ENCODE measurements at regions not wholly inside any gene's neighbourhood (a gene's known extent, or its start where the extent isn't known, plus 50 kb on each side); places are given as distances from the start of the nearest gene placed in this dataset.
"Not testable (repeated sequence)": the region's sequence is repeated elsewhere in the genome, so short reads cannot be mapped to it uniquely, and the experiment has no call there.

GRCh38 chr2:236483102-236483501, 86.5 kb upstream of the ACKR3 start:
- intact Hi-C loops (cut with DNase I): no loop called here
- H3K9ac ChIP-seq (ENCODE audit: low read length in 3 of 3): no peak overlapping the region
- no peak for DNase-seq
- no peak for TF ChIP-seq CTCF (IDR thresholded peaks at IDR 0.05; ENCODE audit: borderline replicate concordance, extremely low read depth, insufficient read depth)
- H3K27me3 ChIP-seq (ENCODE audit: control insufficient read depth, insufficient read depth, low read length): no peaks in the 10 kb centered on the region
- no peaks in the 10 kb centered on the region for H3K36me3 ChIP-seq (ENCODE audit: control insufficient read depth in 2 of 3, insufficient read depth in 3 of 3, low read length in 3 of 3)
- H3K4me1 ChIP-seq (ENCODE audit: control insufficient read depth in 2 of 3, insufficient read depth in 2 of 3, low read depth in 1 of 3, low read length in 3 of 3): no peaks in the 10 kb centered on the region
- peaks cover 0 to 16% (median 0%) of the 10 kb centered on the region in 3 donors for H3K9me3 ChIP-seq (ENCODE audit: control insufficient read depth in 2 of 3, insufficient read depth in 1 of 3, low read length in 3 of 3)
- no peak overlapping the region for H3K27ac ChIP-seq (ENCODE audit: low read depth in 2 of 2, low read length in 2 of 2)
- FAIRE-seq: no peak
- H3K4me3 ChIP-seq (ENCODE audit: low read length in 3 of 3): no peak overlapping the region

GRCh38 chr2:236485519-236485918, 84.1 kb upstream of the ACKR3 start:
- H3K4me3 ChIP-seq (ENCODE audit: low read length in 3 of 3): no peak overlapping the region
- H3K9me3 ChIP-seq (ENCODE audit: control insufficient read depth in 2 of 3, insufficient read depth in 1 of 3, low read length in 3 of 3): peaks cover 0 to 5% (median 0%) of the 10 kb centered on the region in 3 donors
- no peak for DNase-seq
- no peaks in the 10 kb centered on the region for H3K36me3 ChIP-seq (ENCODE audit: control insufficient read depth in 2 of 3, insufficient read depth in 3 of 3, low read length in 3 of 3)
- no peak overlapping the region for H3K27ac ChIP-seq (ENCODE audit: low read depth in 2 of 2, low read length in 2 of 2)
- no peak for TF ChIP-seq CTCF (IDR thresholded peaks at IDR 0.05; ENCODE audit: borderline replicate concordance, extremely low read depth, insufficient read depth)
- no peaks in the 10 kb centered on the region for H3K4me1 ChIP-seq (ENCODE audit: control insufficient read depth in 2 of 3, insufficient read depth in 2 of 3, low read depth in 1 of 3, low read length in 3 of 3)
- FAIRE-seq: no peak
- no peaks in the 10 kb centered on the region for H3K27me3 ChIP-seq (ENCODE audit: control insufficient read depth, insufficient read depth, low read length)
- no peak overlapping the region for H3K9ac ChIP-seq (ENCODE audit: low read length in 3 of 3)
- intact Hi-C loops (cut with DNase I): no loop called here

- H3K9ac ChIP-seq (ENCODE audit: low read length in 3 of 3); H3K27me3 ChIP-seq (ENCODE audit: control insufficient read depth, insufficient read depth, low read length); DNase-seq; H3K27ac ChIP-seq (ENCODE audit: low read depth in 2 of 2, low read length in 2 of 2); FAIRE-seq; H3K9me3 ChIP-seq (ENCODE audit: control insufficient read depth in 2 of 3, insufficient read depth in 1 of 3, low read length in 3 of 3); H3K4me3 ChIP-seq (ENCODE audit: low read length in 3 of 3); intact Hi-C loops (cut with DNase I); H3K36me3 ChIP-seq (ENCODE audit: control insufficient read depth in 2 of 3, insufficient read depth in 3 of 3, low read length in 3 of 3); H3K4me1 ChIP-seq (ENCODE audit: control insufficient read depth in 2 of 3, insufficient read depth in 2 of 3, low read depth in 1 of 3, low read length in 3 of 3): not testable (repeated sequence)
Observed at GRCh38 chr2:236489083-236489482, 80.5 kb upstream of the ACKR3 start.

- no peak overlapping the region for H3K4me3 ChIP-seq (ENCODE audit: low read length in 3 of 3)
- TF ChIP-seq CTCF (IDR thresholded peaks at IDR 0.05; ENCODE audit: borderline replicate concordance, extremely low read depth, insufficient read depth): no peak
- H3K4me1 ChIP-seq (ENCODE audit: control insufficient read depth in 2 of 3, insufficient read depth in 2 of 3, low read depth in 1 of 3, low read length in 3 of 3): no peaks in the 10 kb centered on the region
- no peaks in the 10 kb centered on the region for H3K27me3 ChIP-seq (ENCODE audit: control insufficient read depth, insufficient read depth, low read length)
- no peak overlapping the region for H3K27ac ChIP-seq (ENCODE audit: low read depth in 2 of 2, low read length in 2 of 2)
- H3K9ac ChIP-seq (ENCODE audit: low read length in 3 of 3): no peak overlapping the region
- H3K36me3 ChIP-seq (ENCODE audit: control insufficient read depth in 2 of 3, insufficient read depth in 3 of 3, low read length in 3 of 3): no peaks in the 10 kb centered on the region
- intact Hi-C loops (cut with DNase I): no loop called here
- DNase-seq (no peak), FAIRE-seq (no peak)
- no peaks in the 10 kb centered on the region for H3K9me3 ChIP-seq (ENCODE audit: control insufficient read depth in 2 of 3, insufficient read depth in 1 of 3, low read length in 3 of 3)
Observed at GRCh38 chr2:236489895-236490404, 79.7 kb upstream of the ACKR3 start.

Data from kidney (tissue), 13 donors.